ENCODE measurements at regions not wholly inside any gene's neighbourhood (a gene's known extent, or its start where the extent isn't known, plus 50 kb on each side); places are given as distances from the start of the nearest gene placed in this dataset.
A peak's percentile ranks its signal among the peaks of the same experiment; 100 is the strongest.

DNA sequence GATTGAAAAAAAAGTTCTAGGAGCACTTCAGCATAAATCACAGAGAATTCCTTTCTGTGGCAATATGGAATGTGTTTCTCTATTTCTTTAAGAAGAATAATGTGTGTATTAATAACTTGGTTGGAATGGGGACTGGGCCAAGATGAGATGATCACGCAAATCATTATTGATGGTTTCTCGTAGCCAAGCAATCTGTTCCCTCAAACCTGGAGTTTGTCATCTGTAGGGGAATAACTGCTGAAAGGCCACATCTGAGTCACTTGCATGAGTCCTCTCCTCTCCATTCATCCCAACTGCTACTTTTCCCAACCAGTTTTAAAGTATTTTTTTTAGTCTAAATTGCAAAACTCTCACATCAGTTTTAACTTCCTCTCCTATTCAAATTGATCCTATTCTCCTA lies 480.4 kb downstream of the PLPP3 start:
- H3K36me3 ChIP-seq: no peaks in the 10 kb centered on the region
- H3K27me3 ChIP-seq: no peaks in the 10 kb centered on the region
- no peaks in the 10 kb centered on the region for H3K4me1 ChIP-seq
- TF ChIP-seq EP300 (IDR thresholded peaks at IDR 0.05) (no peak), POLR2A (IDR thresholded peaks at IDR 0.05) (no peak)
- TF ChIP-seq, protein P1, sequence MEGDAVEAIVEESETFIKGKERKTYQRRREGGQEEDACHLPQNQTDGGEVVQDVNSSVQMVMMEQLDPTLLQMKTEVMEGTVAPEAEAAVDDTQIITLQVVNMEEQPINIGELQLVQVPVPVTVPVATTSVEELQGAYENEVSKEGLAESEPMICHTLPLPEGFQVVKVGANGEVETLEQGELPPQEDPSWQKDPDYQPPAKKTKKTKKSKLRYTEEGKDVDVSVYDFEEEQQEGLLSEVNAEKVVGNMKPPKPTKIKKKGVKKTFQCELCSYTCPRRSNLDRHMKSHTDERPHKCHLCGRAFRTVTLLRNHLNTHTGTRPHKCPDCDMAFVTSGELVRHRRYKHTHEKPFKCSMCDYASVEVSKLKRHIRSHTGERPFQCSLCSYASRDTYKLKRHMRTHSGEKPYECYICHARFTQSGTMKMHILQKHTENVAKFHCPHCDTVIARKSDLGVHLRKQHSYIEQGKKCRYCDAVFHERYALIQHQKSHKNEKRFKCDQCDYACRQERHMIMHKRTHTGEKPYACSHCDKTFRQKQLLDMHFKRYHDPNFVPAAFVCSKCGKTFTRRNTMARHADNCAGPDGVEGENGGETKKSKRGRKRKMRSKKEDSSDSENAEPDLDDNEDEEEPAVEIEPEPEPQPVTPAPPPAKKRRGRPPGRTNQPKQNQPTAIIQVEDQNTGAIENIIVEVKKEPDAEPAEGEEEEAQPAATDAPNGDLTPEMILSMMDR (IDR thresholded peaks at IDR 0.05): no peak
- H3K27ac ChIP-seq: no peak overlapping the region
- 40 to 68% methylated on average over 2 of the region's 2 CpGs for WGBS, 2 donors
- no peak for DNase-seq (ENCODE audit: low spot score in 2 of 2)
- peaks cover 0 to 3% (median 1%) of the 10 kb centered on the region in 4 donors for H3K9me3 ChIP-seq
- H3K4me3 ChIP-seq: no peak overlapping the region

DNA sequence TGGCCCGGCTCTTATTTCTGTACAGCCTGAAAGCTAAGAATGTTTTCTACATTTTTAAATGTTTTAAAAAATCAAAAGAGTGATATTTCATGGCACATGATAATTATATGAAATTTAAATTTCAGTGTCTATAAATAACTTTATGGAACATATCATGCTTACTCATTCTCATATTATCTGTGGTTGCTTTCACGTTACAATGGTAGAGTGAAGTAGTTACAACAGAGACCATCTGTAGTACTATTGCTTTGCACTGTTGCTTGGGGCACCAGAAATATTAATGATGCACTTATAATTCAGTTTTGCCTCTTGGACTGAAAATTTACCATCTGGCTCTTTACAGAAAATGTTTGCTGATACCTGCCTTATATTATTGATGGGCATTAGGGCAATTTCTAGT lies 481.6 kb downstream of the PLPP3 start:
- Histone ChIP-seq H3K9me3 (no peaks in the 10 kb centered on the region), H3K4me3 (no peak overlapping the region), H3K27me3 (no peaks in the 10 kb centered on the region), H3K4me1 (peaks cover 0 to 5% (median 0%) of the 10 kb centered on the region in 4 donors), H3K27ac (no peak overlapping the region), H3K36me3 (no peaks in the 10 kb centered on the region)
- TF ChIP-seq POLR2A (IDR thresholded peaks at IDR 0.05): no peak
- TF ChIP-seq, protein P1 (IDR thresholded peaks at IDR 0.05): no peak
- TF ChIP-seq EP300 (IDR thresholded peaks at IDR 0.05): no peak
- 87 to 89% methylated on average over 2 of the region's 2 CpGs for WGBS, 2 donors
- DNase-seq (ENCODE audit: low spot score in 2 of 2): no peak

DNA sequence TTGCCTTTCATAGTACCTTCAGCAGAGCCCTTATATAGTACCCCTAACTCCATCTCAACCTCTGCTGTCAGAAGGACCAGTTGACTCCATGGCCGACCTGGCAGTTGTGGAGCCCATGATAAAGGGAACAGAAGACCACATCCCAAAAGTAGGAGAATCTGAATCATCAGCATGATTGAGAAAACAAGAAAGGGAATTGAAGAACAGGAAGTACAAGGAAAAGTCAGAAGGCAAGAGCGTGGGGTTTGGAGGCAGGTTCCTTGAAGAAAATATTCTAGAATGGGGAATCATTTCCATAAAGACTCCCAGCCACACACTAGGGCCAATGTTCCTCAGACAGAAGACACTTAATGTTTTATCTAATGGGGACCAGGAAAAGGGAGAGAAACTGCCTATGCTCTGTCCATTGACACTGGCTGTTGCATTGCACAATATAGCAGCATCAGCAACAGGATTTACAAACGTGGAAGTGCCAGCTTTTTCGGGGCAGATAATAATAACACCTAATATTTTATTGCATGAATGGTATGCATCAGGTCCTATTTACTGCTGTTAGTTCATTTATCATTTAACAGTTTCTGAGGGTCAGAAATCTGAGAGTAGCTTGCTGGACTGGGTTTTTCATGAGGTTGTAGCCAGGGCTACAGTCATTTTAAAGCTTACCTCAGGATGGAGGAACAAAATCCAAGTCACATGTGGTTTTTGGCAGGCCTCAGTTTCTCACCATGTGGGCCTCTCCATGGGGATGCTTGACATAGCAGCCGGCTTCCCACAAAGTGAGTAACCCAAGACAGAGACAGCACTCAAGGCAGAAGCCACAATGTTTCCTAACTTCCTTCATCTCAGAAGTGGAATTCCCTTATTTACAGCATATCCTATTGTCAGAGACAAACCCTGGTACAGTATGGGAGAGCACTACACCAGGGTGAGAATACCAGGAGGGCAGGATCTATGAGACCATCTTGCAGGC lies 483.4 kb downstream of the PLPP3 start:
- peak in 1 of 2 donors; percentile 41 for DNase-seq (ENCODE audit: low spot score in 2 of 2)
- Histone ChIP-seq H3K27ac (no peak overlapping the region), H3K27me3 (no peaks in the 10 kb centered on the region), H3K9me3 (no peaks in the 10 kb centered on the region), H3K4me3 (no peak overlapping the region), H3K36me3 (no peaks in the 10 kb centered on the region), H3K4me1 (peaks cover 0 to 5% (median 0%) of the 10 kb centered on the region in 4 donors)
- no peak for TF ChIP-seq EP300 (IDR thresholded peaks at IDR 0.05)
- TF ChIP-seq, protein P1 (IDR thresholded peaks at IDR 0.05): no peak
- no peak for TF ChIP-seq POLR2A (IDR thresholded peaks at IDR 0.05)
- WGBS, 2 donors: 75 to 79% methylated on average over 5 of the region's 5 CpGs

DNA sequence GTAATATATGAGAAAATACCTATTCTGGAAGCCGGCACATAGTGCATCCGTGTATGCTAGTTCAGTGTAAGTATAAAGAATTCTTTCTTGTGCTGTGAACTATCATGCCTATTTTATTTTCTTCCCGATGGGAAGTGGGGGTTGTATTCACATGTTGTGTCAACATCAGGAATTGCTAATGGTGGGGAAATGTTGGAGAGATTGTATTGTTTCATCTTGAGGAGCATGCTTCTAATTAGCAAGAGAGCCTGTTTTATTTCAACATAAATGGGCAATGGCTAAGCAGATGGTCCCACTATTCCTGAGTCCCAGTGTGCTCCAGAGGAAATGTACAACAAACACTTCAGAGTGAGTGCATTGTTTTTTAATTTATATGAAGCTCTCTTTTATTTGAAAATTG lies 485.2 kb downstream of the PLPP3 start:
- TF ChIP-seq, protein P1 (IDR thresholded peaks at IDR 0.05): no peak
- TF ChIP-seq POLR2A (IDR thresholded peaks at IDR 0.05) (no peak), EP300 (IDR thresholded peaks at IDR 0.05) (no peak)
- H3K27me3 ChIP-seq: no peaks in the 10 kb centered on the region
- 59% methylated on average over 3 of the region's 3 CpGs for WGBS, 2 donors
- no peak overlapping the region for H3K4me3 ChIP-seq
- H3K36me3 ChIP-seq: no peaks in the 10 kb centered on the region
- H3K9me3 ChIP-seq: no peaks in the 10 kb centered on the region
- no peak overlapping the region for H3K27ac ChIP-seq
- DNase-seq (ENCODE audit: low spot score in 2 of 2): no peak
- peaks cover 0 to 5% (median 0%) of the 10 kb centered on the region in 4 donors for H3K4me1 ChIP-seq

Data from tibial nerve (tissue), 4 donors.